ENCODE measurements at regions not wholly inside any gene's neighbourhood (a gene's known extent, or its start where the extent isn't known, plus 50 kb on each side); places are given as distances from the start of the nearest gene placed in this dataset.
"Not testable (repeated sequence)": the region's sequence is repeated elsewhere in the genome, so short reads cannot be mapped to it uniquely, and the experiment has no call there.

DNA sequence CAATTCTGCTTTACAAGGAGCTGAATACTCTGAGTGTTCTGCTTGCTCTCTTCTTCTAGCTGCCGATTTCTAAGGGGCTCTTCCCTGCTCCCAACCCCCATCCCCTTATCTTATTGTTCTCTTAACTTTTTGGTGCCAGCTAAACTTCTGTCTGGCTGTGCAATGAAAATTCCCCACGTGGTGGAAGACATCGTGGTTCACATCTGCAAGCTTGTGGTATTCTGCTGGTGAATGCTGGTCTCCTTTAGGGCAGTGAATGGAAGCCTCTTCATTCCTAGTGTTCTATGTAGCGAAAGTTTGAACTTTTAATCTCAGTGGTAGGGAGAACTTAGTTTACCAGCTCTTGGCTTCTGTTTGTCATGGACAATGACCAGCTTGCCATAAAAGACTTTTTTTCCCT, 406.0 kb upstream of the ZEB2 start:
- DNase-seq (ENCODE audit: low read depth, low spot score), result no peak

GRCh38 chr2:144924827-144925226, 404.9 kb upstream of the ZEB2 start:
- no peak for DNase-seq (ENCODE audit: low read depth, low spot score)

DNA sequence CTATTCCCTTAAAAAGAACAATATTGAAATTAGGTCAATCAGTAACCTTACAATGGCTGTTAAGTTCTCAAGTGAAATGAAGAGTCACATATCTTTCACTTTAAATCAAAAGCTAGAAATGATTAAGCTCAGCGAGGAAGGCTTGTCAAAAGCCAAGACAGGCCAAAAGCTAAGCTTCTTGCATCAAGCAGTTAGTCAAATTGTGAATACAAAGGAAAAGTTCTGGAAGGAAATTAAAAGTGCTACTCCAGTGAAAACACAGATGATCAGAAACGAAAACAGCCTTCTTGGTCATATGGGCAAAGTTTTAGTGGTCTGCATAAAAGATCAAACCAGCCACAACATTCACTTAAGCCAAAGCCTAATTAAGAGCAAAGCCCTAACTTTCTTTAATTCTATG, 402.6 kb upstream of the ZEB2 start:
- DNase-seq (ENCODE audit: low read depth, low spot score), result no peak

GRCh38 chr2:144920755-144921530, 401.0 kb upstream of the ZEB2 start:
- no peak for DNase-seq (ENCODE audit: low read depth, low spot score)

GRCh38 chr2:144914622-144915318, 394.9 kb upstream of the ZEB2 start:
- DNase-seq (ENCODE audit: low read depth, low spot score), result no peak

DNA sequence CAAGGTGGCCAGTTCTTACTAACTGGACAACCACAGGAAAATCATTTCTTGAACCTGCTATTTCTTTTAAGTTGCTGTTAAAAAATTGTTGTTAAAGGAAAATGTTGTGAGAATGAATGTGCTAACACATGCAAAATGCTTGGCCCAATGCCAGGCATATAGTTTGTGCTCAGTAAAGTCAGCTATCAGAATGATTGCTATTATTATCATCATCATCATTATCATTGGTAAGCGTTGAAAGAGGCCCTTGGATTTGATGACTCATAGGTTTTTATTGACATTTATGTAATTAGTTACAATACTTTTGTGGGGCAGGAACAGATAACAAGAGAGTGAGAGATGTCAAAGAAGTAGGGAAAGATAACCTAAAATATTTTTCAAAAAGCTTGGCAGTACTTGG, 394.2 kb upstream of the ZEB2 start:
- no peak for DNase-seq (ENCODE audit: low read depth, low spot score)

- no peak for DNase-seq (ENCODE audit: low read depth, low spot score)
Measured at GRCh38 chr2:144912206-144912605, 392.3 kb upstream of the ZEB2 start.

GRCh38 chr2:144905956-144906355, 386.0 kb upstream of the ZEB2 start:
- no peak for DNase-seq (ENCODE audit: low read depth, low spot score)

DNA sequence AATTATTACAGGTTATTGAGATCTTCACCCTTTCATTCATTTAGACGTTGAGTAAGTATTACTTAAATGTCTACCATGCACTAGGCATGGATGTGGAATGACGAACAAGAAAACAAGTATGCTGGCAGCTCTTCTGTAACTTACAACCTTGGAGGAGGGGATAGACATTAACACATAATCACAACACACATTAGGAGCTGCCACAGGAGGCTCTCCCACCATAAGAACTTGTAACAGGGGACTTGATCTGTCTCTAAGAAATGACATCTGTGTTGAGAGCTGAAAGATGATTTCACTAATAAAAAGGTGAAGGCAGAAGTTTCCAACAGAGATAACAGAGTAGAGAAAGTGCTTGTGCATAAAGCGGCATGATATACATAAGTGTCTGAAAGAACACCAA, 384.7 kb upstream of the ZEB2 start:
- DNase-seq (ENCODE audit: low read depth, low spot score), result no peak

DNA sequence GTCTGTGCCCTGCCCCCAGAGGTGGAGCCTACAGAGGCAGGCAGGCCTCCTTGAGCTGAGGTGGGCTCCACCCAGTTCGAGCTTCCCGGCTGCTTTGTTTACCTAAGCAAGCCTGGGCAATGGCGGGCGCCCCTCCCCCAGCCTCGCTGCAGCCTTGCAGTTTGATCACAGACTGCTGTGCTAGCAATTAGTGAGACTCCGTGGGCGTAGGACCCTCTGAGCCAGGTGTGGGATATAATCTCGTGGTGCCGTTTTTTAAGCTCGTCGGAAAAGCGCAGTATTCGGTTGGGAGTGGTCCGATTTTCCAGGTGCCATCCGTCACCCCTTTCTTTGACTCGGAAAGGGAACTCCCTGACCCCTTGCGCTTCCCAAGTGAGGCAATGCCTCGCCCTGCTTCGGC, 383.1 kb upstream of the ZEB2 start:
- DNase-seq (ENCODE audit: low read depth, low spot score), result not testable (repeated sequence)

DNA sequence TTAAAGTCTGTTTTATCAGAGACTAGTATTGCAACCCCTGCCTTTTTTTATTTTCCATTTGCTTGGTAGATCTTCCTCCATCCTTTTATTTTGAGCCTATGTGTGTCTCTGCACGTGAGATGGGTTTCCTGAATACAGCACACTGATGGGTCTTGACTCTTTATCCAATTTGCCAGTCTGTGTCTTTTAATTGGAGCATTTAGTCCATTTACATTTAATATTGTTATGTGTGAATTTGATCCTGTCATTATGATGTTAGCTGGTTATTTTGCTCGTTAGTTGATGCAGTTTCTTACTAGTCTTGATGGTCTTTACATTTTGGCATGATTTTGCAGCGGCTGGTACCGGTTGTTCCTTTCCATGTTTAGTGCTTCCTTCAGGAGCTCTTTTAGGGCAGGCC, 381.5 kb upstream of the ZEB2 start:
- DNase-seq (ENCODE audit: low read depth, low spot score), result not testable (repeated sequence)

- no peak for DNase-seq (ENCODE audit: low read depth, low spot score)
Measured at GRCh38 chr2:144896341-144896740, 376.4 kb upstream of the ZEB2 start.

DNA sequence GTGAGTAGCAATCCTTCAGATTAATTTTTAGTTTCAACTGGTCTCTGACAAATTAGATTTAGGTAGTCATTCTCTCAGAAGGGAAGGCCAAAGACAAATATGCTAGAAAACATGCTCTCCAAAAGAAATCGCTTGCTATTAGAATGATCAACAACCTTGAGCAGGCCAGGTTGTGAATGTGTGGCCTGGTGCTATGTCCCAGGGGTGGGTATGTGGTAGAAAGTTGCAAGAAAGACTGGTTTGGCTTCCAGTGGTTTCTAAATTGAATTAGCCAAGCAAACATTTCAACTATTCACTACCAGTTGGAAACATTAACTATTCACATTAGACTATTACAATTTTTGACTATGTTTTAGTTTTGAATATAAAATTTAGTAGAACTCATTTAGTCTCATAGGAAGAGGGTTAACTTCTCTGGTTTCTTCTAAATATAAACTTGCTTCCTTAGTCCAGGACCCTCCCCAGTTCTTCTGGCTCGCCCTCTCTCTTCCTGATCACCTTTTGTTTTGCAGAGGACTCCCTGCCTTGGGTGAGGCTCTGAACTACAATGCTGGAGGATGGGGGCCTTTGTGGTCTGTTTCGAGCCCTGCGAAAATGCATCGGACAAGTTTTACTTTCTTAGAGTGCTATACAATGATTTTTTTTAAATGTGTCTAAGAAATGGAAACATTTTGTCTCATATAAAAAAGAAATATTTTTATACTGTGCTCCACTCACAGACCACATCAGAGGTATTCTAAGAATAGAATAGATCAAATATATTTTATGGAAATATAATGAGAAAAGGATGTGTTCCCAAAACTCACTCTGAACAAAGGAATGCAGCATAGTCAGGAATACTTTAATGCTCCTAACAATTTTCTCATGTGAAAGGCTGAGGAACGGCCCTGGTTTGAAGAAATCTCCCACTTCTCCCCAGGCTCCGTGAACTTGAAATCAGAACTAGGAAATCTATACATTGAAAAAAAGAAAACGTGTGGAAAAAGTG, 375.0 kb upstream of the ZEB2 start:
- no peak for DNase-seq (ENCODE audit: low read depth, low spot score)

GRCh38 chr2:144893464-144893863, 373.5 kb upstream of the ZEB2 start:
- no peak for DNase-seq (ENCODE audit: low read depth, low spot score)

DNA sequence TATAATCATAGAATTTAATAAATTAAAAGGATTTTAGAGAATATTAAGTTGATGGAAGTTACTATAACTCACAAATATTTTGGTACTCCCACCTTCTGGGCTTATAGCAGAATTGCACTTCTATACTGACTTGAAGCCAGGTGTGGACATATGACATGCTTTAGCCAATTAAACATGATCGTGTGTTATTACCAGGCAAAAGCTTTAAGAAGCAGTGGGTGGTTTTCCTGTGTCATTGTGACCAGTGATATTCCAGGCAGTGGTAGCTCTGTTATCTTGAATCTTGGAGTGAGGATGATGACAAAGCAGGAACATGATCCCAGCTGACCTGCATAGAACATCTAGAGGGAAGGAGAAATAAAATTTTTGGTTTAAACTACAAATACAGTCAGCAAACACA, 370.9 kb upstream of the ZEB2 start:
- no peak for DNase-seq (ENCODE audit: low read depth, low spot score)

- no peak for DNase-seq (ENCODE audit: low read depth, low spot score)
Measured at GRCh38 chr2:144889348-144889747, 369.4 kb upstream of the ZEB2 start.

DNA sequence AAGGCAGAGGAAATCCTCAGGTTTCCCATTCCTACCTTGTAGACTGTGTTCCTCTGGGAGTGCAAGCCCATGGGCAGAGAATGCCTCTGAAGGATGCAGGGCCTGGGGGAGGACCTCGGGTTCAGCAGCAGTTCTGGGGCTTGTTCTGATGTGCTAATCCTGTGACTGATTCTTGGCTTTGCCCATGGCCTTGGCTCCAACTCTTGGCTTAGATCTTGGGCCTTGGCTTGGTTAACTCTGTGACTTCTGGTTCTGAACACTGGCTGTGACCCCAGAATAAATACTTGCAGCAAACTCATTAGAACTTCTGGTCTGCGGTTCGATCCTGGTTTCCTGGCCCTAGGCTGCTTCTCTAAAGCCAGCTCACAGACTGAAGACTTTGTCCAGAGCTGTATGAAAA, 366.9 kb upstream of the ZEB2 start:
- DNase-seq (ENCODE audit: low read depth, low spot score), result no peak

DNA sequence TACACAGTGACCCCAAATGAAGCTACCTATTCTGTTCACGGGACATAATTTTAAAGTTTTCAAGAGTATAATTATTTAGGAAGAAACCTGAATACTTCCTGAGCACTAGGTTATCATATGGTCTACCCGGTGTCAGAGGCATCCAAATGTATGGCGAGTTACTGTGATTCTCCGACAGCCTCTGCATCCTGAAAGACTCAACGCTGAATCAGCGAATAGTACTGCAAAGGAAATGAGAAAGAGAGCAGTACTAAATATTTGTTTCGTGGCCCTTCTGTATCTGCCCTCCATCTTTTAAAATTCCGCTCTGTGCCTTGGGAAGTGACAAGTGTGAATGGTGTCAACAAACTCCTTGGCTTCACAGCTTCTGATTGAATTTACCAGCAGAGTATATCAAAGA, 358.0 kb upstream of the ZEB2 start:
- DNase-seq (ENCODE audit: low read depth, low spot score), result no peak

- no peak for DNase-seq (ENCODE audit: low read depth, low spot score)
Measured at GRCh38 chr2:144876013-144876412, 356.1 kb upstream of the ZEB2 start.

GRCh38 chr2:144875290-144875969, 355.5 kb upstream of the ZEB2 start:
- no peak for DNase-seq (ENCODE audit: low read depth, low spot score)

- no peak for DNase-seq (ENCODE audit: low read depth, low spot score)
Measured at GRCh38 chr2:144865670-144866069, 345.8 kb upstream of the ZEB2 start.

GRCh38 chr2:144859716-144860115, 339.8 kb upstream of the ZEB2 start:
- DNase-seq (ENCODE audit: low read depth, low spot score), result no peak
